Prostate gland (tissue), 2 donors: ENCODE measurements at regions not wholly inside any gene's neighbourhood (a gene's known extent, or its start where the extent isn't known, plus 50 kb on each side); places are given as distances from the start of the nearest gene placed in this dataset.

Experiments used
- DNase-seq: peaks from one replicate; pipeline ENCODE4 v3.0.0-alpha.2; 2019; ENCODE audit warnings: low spot score
- H3K27ac ChIP-seq, 2 donors: fragments of 200-600 bp; sonication (generic); 2 replicates each; pipeline ENCODE4 v1.5.1; 2017 to 2019
- H3K27me3 ChIP-seq: fragments of 200-600 bp; sonication (generic); replicated peaks from 2 replicates; pipeline ENCODE4 v1.5.1; 2019; ENCODE audit not compliant: insufficient read depth
- H3K36me3 ChIP-seq, 2 donors: fragments of 200-600 bp; sonication (generic); 1 replicate in 1 of 2; 2 replicates in 1 of 2; pipeline versions ENCODE4 v1.5.1 to v1.8.1; 2017 to 2019
- H3K4me1 ChIP-seq: fragments of 200-600 bp; sonication (generic); replicated peaks from 2 replicates; pipeline ENCODE4 v1.5.1; 2019
- H3K4me3 ChIP-seq, 2 donors: fragments of 200-600 bp; sonication (generic); 2 replicates each; pipeline ENCODE4 v1.5.1; 2017 to 2019
- H3K9me3 ChIP-seq: fragments of 200-600 bp; sonication (generic); 2 replicates; pipeline ENCODE4 v1.5.1; 2017
- CTCF ChIP-seq, 4 experiments: fragments of 200-600 bp in 2 of 4; fragments of 450-650 bp in 2 of 4; sonication (generic) in 2 of 4; IDR thresholded peaks; 1 replicate in 3 of 4; 2 replicates in 1 of 4; pipeline ENCODE4 v1.5.1; 2016 to 2019; ENCODE audit warnings: antibody characterized with exemption in 4 of 4, mild to moderate bottlenecking in 2 of 4, moderate library complexity in 2 of 4
- POLR2A ChIP-seq: fragments of 450-650 bp; IDR thresholded peaks from one replicate; pipeline ENCODE4 v1.6.1; 2016; ENCODE audit warnings: antibody characterized with exemption, mild to moderate bottlenecking
- POLR2AphosphoS5 ChIP-seq: sonication (generic); formaldehyde crosslinking; IDR thresholded peaks from one replicate; pipeline ENCODE4 v1.6.1; 2017; ENCODE audit warnings: antibody characterized with exemption
- WGBS: methylation state at CpG from one replicate; pipeline ENCODE4 v1.1.5; 2018; 5-methylcytosine and 5-hydroxymethylcytosine counted together
- intact Hi-C: fragments of 100-400 bp; cut with DNase I; formaldehyde crosslinking; loops from one replicate; pipeline ENCODE4 v1.14.2; 2022

GRCh38 chr5:40406741-40407211 is 272.9 kb upstream of the PTGER4 start:
- intact Hi-C loops = no loop called here
- DNase-seq = no peak
- H3K27ac ChIP-seq = peak overlapping the region in 1 of 2 donors; percentile 2
- no peak overlapping the region for H3K4me3 ChIP-seq
- TF ChIP-seq POLR2AphosphoS5 (peak; percentile 4), POLR2A (no peak)
- H3K4me1 ChIP-seq = no peaks in the 10 kb centered on the region
- no peaks in the 10 kb centered on the region for H3K36me3 ChIP-seq
- H3K9me3 ChIP-seq = no peaks in the 10 kb centered on the region
- 51% methylated on average over 6 of the region's 6 CpGs for WGBS
- no peaks in the 10 kb centered on the region for H3K27me3 ChIP-seq

- intact Hi-C loops = no loop called here
- no peak overlapping the region for H3K4me3 ChIP-seq
- no peaks in the 10 kb centered on the region for H3K9me3 ChIP-seq
- H3K27me3 ChIP-seq = no peaks in the 10 kb centered on the region
- 35% methylated on average over 5 of the region's 5 CpGs for WGBS
- peak overlapping the region in 1 of 2 donors; percentile 2 for H3K27ac ChIP-seq
- DNase-seq = no peak
- no peaks in the 10 kb centered on the region for H3K36me3 ChIP-seq
- no peak for TF ChIP-seq POLR2AphosphoS5
- TF ChIP-seq POLR2A = no peak
- TF ChIP-seq CTCF (IDR thresholded peaks at IDR 0.05) = no peak
- H3K4me1 ChIP-seq = no peaks in the 10 kb centered on the region
These were observed 273.5 kb upstream of the PTGER4 start for GRCh38 chr5:40405996-40406740.

- WGBS = 66% methylated on average over 2 of the region's 2 CpGs
- Histone ChIP-seq H3K4me3 (no peak overlapping the region), H3K27ac (no peak overlapping the region), H3K36me3 (no peaks in the 10 kb centered on the region), H3K27me3 (no peaks in the 10 kb centered on the region), H3K9me3 (no peaks in the 10 kb centered on the region), H3K4me1 (no peaks in the 10 kb centered on the region)
- no peak for DNase-seq
- TF ChIP-seq POLR2AphosphoS5 = no peak
- no peak for TF ChIP-seq CTCF (IDR thresholded peaks at IDR 0.05)
- no peak for TF ChIP-seq POLR2A
- intact Hi-C loops = no loop called here
These were observed 274.5 kb upstream of the PTGER4 start for GRCh38 chr5:40405230-40405629.

GRCh38 chr5:40404613-40405012 is 275.1 kb upstream of the PTGER4 start:
- Histone ChIP-seq H3K4me3 (no peak overlapping the region), H3K4me1 (no peaks in the 10 kb centered on the region), H3K27ac (no peak overlapping the region), H3K36me3 (no peaks in the 10 kb centered on the region), H3K27me3 (no peaks in the 10 kb centered on the region), H3K9me3 (no peaks in the 10 kb centered on the region)
- intact Hi-C loops = no loop called here
- TF ChIP-seq CTCF (IDR thresholded peaks at IDR 0.05) = no peak
- TF ChIP-seq POLR2A = no peak
- TF ChIP-seq POLR2AphosphoS5 = no peak
- no peak for DNase-seq

- H3K27me3 ChIP-seq = no peaks in the 10 kb centered on the region
- no peaks in the 10 kb centered on the region for H3K4me1 ChIP-seq
- no peaks in the 10 kb centered on the region for H3K9me3 ChIP-seq
- no peak for TF ChIP-seq CTCF (IDR thresholded peaks at IDR 0.05)
- TF ChIP-seq POLR2A = no peak
- no peak for TF ChIP-seq POLR2AphosphoS5
- no peaks in the 10 kb centered on the region for H3K36me3 ChIP-seq
- no peak for DNase-seq
- H3K27ac ChIP-seq = no peak overlapping the region
- WGBS = 57% methylated on average over 1 of the region's 1 CpG
- intact Hi-C loops = no loop called here
- no peak overlapping the region for H3K4me3 ChIP-seq
These were observed 277.7 kb upstream of the PTGER4 start for GRCh38 chr5:40402007-40402364.
